Astrocyte of the spinal cord (primary cell): ENCODE measurements at regions not wholly inside any gene's neighbourhood (a gene's known extent, or its start where the extent isn't known, plus 50 kb on each side); places are given as distances from the start of the nearest gene placed in this dataset.

Source experiments
- DNase-seq: peaks from one replicate; pipeline ENCODE4 v3.0.0; 2011; ENCODE audit warnings: low read depth, low spot score
- H3K4me3 ChIP-seq: 2 replicates; pipeline ENCODE4 v1.5.1; 2011; ENCODE audit warnings: low read depth, mild to moderate bottlenecking, low read length, moderate library complexity
- CTCF ChIP-seq: IDR thresholded peaks from 2 replicates; pipeline ENCODE4 v1.5.1; 2012; ENCODE audit warnings: low read depth, mild to moderate bottlenecking, low read length, inconsistent platforms
- in situ Hi-C: cut with HindIII; loops from 2 replicates; pipeline ENCODE4 v1.10.0; 2017; ENCODE audit warnings: low sequenced_read_pairs

GRCh38 chr20:24837781-24838450 lies 111.2 kb upstream of the CST7 start:
- TF ChIP-seq CTCF, result no peak
- DNase-seq, result peak; percentile 53
- H3K4me3 ChIP-seq, result no peak overlapping the region
- in situ Hi-C loops, result no loop called here

- H3K4me3 ChIP-seq, result no peak overlapping the region
- peak; percentile 16 for DNase-seq
- in situ Hi-C loops, result no loop called here
- TF ChIP-seq CTCF, result no peak
Observed at GRCh38 chr20:24838546-24839535, 110.2 kb upstream of the CST7 start.

GRCh38 chr20:24840121-24840713 lies 108.9 kb upstream of the CST7 start:
- no peak for DNase-seq
- in situ Hi-C loops, result no loop called here
- TF ChIP-seq CTCF, result no peak
- no peak overlapping the region for H3K4me3 ChIP-seq

- no peak for TF ChIP-seq CTCF
- no peak overlapping the region for H3K4me3 ChIP-seq
- no peak for DNase-seq
- in situ Hi-C loops, result no loop called here
Observed at GRCh38 chr20:24842274-24842917, 106.7 kb upstream of the CST7 start.

- in situ Hi-C loops, result no loop called here
- no peak overlapping the region for H3K4me3 ChIP-seq
- no peak for TF ChIP-seq CTCF
- DNase-seq, result no peak
Observed at GRCh38 chr20:24842918-24843715, 106.0 kb upstream of the CST7 start.
